ENCODE measurements at regions not wholly inside any gene's neighbourhood (a gene's known extent, or its start where the extent isn't known, plus 50 kb on each side); places are given as distances from the start of the nearest gene placed in this dataset.

- H3K27ac ChIP-seq (ENCODE audit: low read depth, low read length), result no peak overlapping the region
Measured at GRCh38 chr6:113731541-113731940, 125.6 kb upstream of the MARCKS start.

GRCh38 chr6:113732384-113732966, 124.7 kb upstream of the MARCKS start:
- H3K27me3 ChIP-seq (ENCODE audit: control insufficient read depth, insufficient read depth, low read length), result no peaks in the 10 kb centered on the region
- peaks cover 5% of the 10 kb centered on the region for H3K4me1 ChIP-seq (ENCODE audit: control insufficient read depth, insufficient read depth, low read length)
- no peaks in the 10 kb centered on the region for H3K36me3 ChIP-seq (ENCODE audit: control insufficient read depth, insufficient read depth, low read length)
- H3K9ac ChIP-seq (ENCODE audit: low read length), result no peak overlapping the region
- no peak overlapping the region for H3K4me3 ChIP-seq (ENCODE audit: low read length)
- peak overlapping the region; percentile 54 for H3K27ac ChIP-seq (ENCODE audit: low read depth, low read length)

More at GRCh38 chr6:113731541-113731940, 125.6 kb upstream of the MARCKS start:
- no peak overlapping the region for H3K4me3 ChIP-seq (ENCODE audit: low read length)
- no peaks in the 10 kb centered on the region for H3K27me3 ChIP-seq (ENCODE audit: control insufficient read depth, insufficient read depth, low read length)
- H3K4me1 ChIP-seq (ENCODE audit: control insufficient read depth, insufficient read depth, low read length), result peaks cover 5% of the 10 kb centered on the region
- no peaks in the 10 kb centered on the region for H3K36me3 ChIP-seq (ENCODE audit: control insufficient read depth, insufficient read depth, low read length)
- no peak overlapping the region for H3K9ac ChIP-seq (ENCODE audit: low read length)

- Histone ChIP-seq H3K27me3 (ENCODE audit: control insufficient read depth, insufficient read depth, low read length) (no peaks in the 10 kb centered on the region), H3K36me3 (ENCODE audit: control insufficient read depth, insufficient read depth, low read length) (no peaks in the 10 kb centered on the region), H3K9ac (ENCODE audit: low read length) (no peak overlapping the region), H3K4me1 (ENCODE audit: control insufficient read depth, insufficient read depth, low read length) (peaks cover 5% of the 10 kb centered on the region), H3K27ac (ENCODE audit: low read depth, low read length) (peak overlapping the region; percentile 54), H3K4me3 (ENCODE audit: low read length) (no peak overlapping the region)
Measured at GRCh38 chr6:113733381-113733780, 123.8 kb upstream of the MARCKS start.

- H3K4me1 ChIP-seq (ENCODE audit: control insufficient read depth, insufficient read depth, low read length), result peaks cover 5% of the 10 kb centered on the region
- H3K4me3 ChIP-seq (ENCODE audit: low read length), result no peak overlapping the region
- peak overlapping the region; percentile 13 for H3K27ac ChIP-seq (ENCODE audit: low read depth, low read length)
- H3K36me3 ChIP-seq (ENCODE audit: control insufficient read depth, insufficient read depth, low read length), result no peaks in the 10 kb centered on the region
- H3K9ac ChIP-seq (ENCODE audit: low read length), result no peak overlapping the region
- H3K27me3 ChIP-seq (ENCODE audit: control insufficient read depth, insufficient read depth, low read length), result no peaks in the 10 kb centered on the region
Measured at GRCh38 chr6:113734982-113735381, 122.2 kb upstream of the MARCKS start.

GRCh38 chr6:113735491-113735890, 121.7 kb upstream of the MARCKS start:
- H3K36me3 ChIP-seq (ENCODE audit: control insufficient read depth, insufficient read depth, low read length), result no peaks in the 10 kb centered on the region
- H3K27ac ChIP-seq (ENCODE audit: low read depth, low read length), result no peak overlapping the region
- no peak overlapping the region for H3K4me3 ChIP-seq (ENCODE audit: low read length)
- no peaks in the 10 kb centered on the region for H3K27me3 ChIP-seq (ENCODE audit: control insufficient read depth, insufficient read depth, low read length)
- H3K4me1 ChIP-seq (ENCODE audit: control insufficient read depth, insufficient read depth, low read length), result peaks cover 5% of the 10 kb centered on the region
- no peak overlapping the region for H3K9ac ChIP-seq (ENCODE audit: low read length)

GRCh38 chr6:113736978-113737377, 120.2 kb upstream of the MARCKS start:
- no peak overlapping the region for H3K9ac ChIP-seq (ENCODE audit: low read length)
- peaks cover 5% of the 10 kb centered on the region for H3K4me1 ChIP-seq (ENCODE audit: control insufficient read depth, insufficient read depth, low read length)
- H3K27me3 ChIP-seq (ENCODE audit: control insufficient read depth, insufficient read depth, low read length), result no peaks in the 10 kb centered on the region
- no peaks in the 10 kb centered on the region for H3K36me3 ChIP-seq (ENCODE audit: control insufficient read depth, insufficient read depth, low read length)
- no peak overlapping the region for H3K27ac ChIP-seq (ENCODE audit: low read depth, low read length)
- no peak overlapping the region for H3K4me3 ChIP-seq (ENCODE audit: low read length)

GRCh38 chr6:113739041-113739655, 118.0 kb upstream of the MARCKS start:
- no peak overlapping the region for H3K27ac ChIP-seq (ENCODE audit: low read depth, low read length)
- H3K36me3 ChIP-seq (ENCODE audit: control insufficient read depth, insufficient read depth, low read length), result no peaks in the 10 kb centered on the region
- H3K4me3 ChIP-seq (ENCODE audit: low read length), result no peak overlapping the region
- H3K27me3 ChIP-seq (ENCODE audit: control insufficient read depth, insufficient read depth, low read length), result no peaks in the 10 kb centered on the region
- H3K9ac ChIP-seq (ENCODE audit: low read length), result no peak overlapping the region
- H3K4me1 ChIP-seq (ENCODE audit: control insufficient read depth, insufficient read depth, low read length), result peaks cover 3% of the 10 kb centered on the region

- H3K36me3 ChIP-seq (ENCODE audit: control insufficient read depth, insufficient read depth, low read length), result no peaks in the 10 kb centered on the region
- H3K27me3 ChIP-seq (ENCODE audit: control insufficient read depth, insufficient read depth, low read length), result no peaks in the 10 kb centered on the region
- H3K4me3 ChIP-seq (ENCODE audit: low read length), result no peak overlapping the region
- H3K4me1 ChIP-seq (ENCODE audit: control insufficient read depth, insufficient read depth, low read length), result no peaks in the 10 kb centered on the region
- no peak overlapping the region for H3K27ac ChIP-seq (ENCODE audit: low read depth, low read length)
- no peak overlapping the region for H3K9ac ChIP-seq (ENCODE audit: low read length)
Measured at GRCh38 chr6:113741651-113742050, 115.5 kb upstream of the MARCKS start.

GRCh38 chr6:113742342-113742741, 114.8 kb upstream of the MARCKS start:
- Histone ChIP-seq H3K4me1 (ENCODE audit: control insufficient read depth, insufficient read depth, low read length) (no peaks in the 10 kb centered on the region), H3K27me3 (ENCODE audit: control insufficient read depth, insufficient read depth, low read length) (no peaks in the 10 kb centered on the region), H3K9ac (ENCODE audit: low read length) (no peak overlapping the region), H3K27ac (ENCODE audit: low read depth, low read length) (no peak overlapping the region), H3K36me3 (ENCODE audit: control insufficient read depth, insufficient read depth, low read length) (no peaks in the 10 kb centered on the region), H3K4me3 (ENCODE audit: low read length) (no peak overlapping the region)

- Histone ChIP-seq H3K4me1 (ENCODE audit: control insufficient read depth, insufficient read depth, low read length) (no peaks in the 10 kb centered on the region), H3K9ac (ENCODE audit: low read length) (no peak overlapping the region)
Measured at GRCh38 chr6:113744861-113745260, 112.3 kb upstream of the MARCKS start.

GRCh38 chr6:113750151-113750855, 106.8 kb upstream of the MARCKS start:
- H3K36me3 ChIP-seq (ENCODE audit: control insufficient read depth, insufficient read depth, low read length), result no peaks in the 10 kb centered on the region
- H3K27me3 ChIP-seq (ENCODE audit: control insufficient read depth, insufficient read depth, low read length), result no peaks in the 10 kb centered on the region
- no peak overlapping the region for H3K4me3 ChIP-seq (ENCODE audit: low read length)
- H3K27ac ChIP-seq (ENCODE audit: low read depth, low read length), result no peak overlapping the region
- H3K4me1 ChIP-seq (ENCODE audit: control insufficient read depth, insufficient read depth, low read length), result no peaks in the 10 kb centered on the region
- H3K9ac ChIP-seq (ENCODE audit: low read length), result no peak overlapping the region

More at GRCh38 chr6:113744861-113745260, 112.3 kb upstream of the MARCKS start:
- H3K27me3 ChIP-seq (ENCODE audit: control insufficient read depth, insufficient read depth, low read length), result no peaks in the 10 kb centered on the region
- H3K4me3 ChIP-seq (ENCODE audit: low read length), result no peak overlapping the region
- H3K27ac ChIP-seq (ENCODE audit: low read depth, low read length), result no peak overlapping the region
- H3K36me3 ChIP-seq (ENCODE audit: control insufficient read depth, insufficient read depth, low read length), result no peaks in the 10 kb centered on the region

GRCh38 chr6:113754291-113754690, 102.9 kb upstream of the MARCKS start:
- no peak overlapping the region for H3K27ac ChIP-seq (ENCODE audit: low read depth, low read length)

More at GRCh38 chr6:113754291-113754690, 102.9 kb upstream of the MARCKS start:
- no peaks in the 10 kb centered on the region for H3K4me1 ChIP-seq (ENCODE audit: control insufficient read depth, insufficient read depth, low read length)
- H3K9ac ChIP-seq (ENCODE audit: low read length), result no peak overlapping the region
- no peaks in the 10 kb centered on the region for H3K36me3 ChIP-seq (ENCODE audit: control insufficient read depth, insufficient read depth, low read length)
- H3K4me3 ChIP-seq (ENCODE audit: low read length), result no peak overlapping the region
- no peaks in the 10 kb centered on the region for H3K27me3 ChIP-seq (ENCODE audit: control insufficient read depth, insufficient read depth, low read length)
